PC-3 (cell line): ENCODE measurements at regions not wholly inside any gene's neighbourhood (a gene's known extent, or its start where the extent isn't known, plus 50 kb on each side); places are given as distances from the start of the nearest gene placed in this dataset.

Experiments used
- CTCF ChIP-seq: fragments of 300-600 bp; sonication (generic); conservative IDR thresholded peaks from 2 replicates; pipeline ENCODE4 v1.5.1; 2017; ENCODE audit warnings: antibody characterized with exemption, low read depth, mild to moderate bottlenecking, low read length
- EZH2phosphoT487 ChIP-seq: fragments of 300-600 bp; sonication (generic); IDR thresholded peaks from 2 replicates; pipeline ENCODE4 v1.6.1; 2018; ENCODE audit warnings: mild to moderate bottlenecking, antibody characterized with exemption, low read length, borderline replicate concordance

- TF ChIP-seq CTCF (no peak), EZH2phosphoT487 (no peak)
These were observed 842.7 kb downstream of the RNF144A start for GRCh38 chr2:7759898-7760297.
